CD4-positive, alpha-beta T cell (primary cell): ENCODE measurements at regions not wholly inside any gene's neighbourhood (a gene's known extent, or its start where the extent isn't known, plus 50 kb on each side); places are given as distances from the start of the nearest gene placed in this dataset.

ENCODE experiments used
- ATAC-seq: fragments of 200-7000 bp; cut with Tn5 transposase; one replicate; pipeline ENCODE4 v1.10.0; 2022; ENCODE audit warnings: mild to moderate bottlenecking; ENCODE audit not compliant: poor library complexity
- CTCF ChIA-PET: fragments of 350-600 bp; sonication (Branson Sonifier 250); formaldehyde crosslinking; loops from one replicate; lab custom pipeline; 2021; ENCODE audit warnings: antibody characterized with exemption, inconsistent platforms; lab: Charles Lee
- POLR2A ChIA-PET: fragments of 350-600 bp; sonication (Branson Sonifier 250); formaldehyde crosslinking; loops from one replicate; lab custom pipeline; 2021; ENCODE audit warnings: antibody characterized with exemption, inconsistent platforms; lab: Charles Lee
- DNase-seq, 14 experiments: peaks; one replicate each; pipeline ENCODE4 v3.0.0-alpha.2; 2013 to 2020; ENCODE audit warnings: mixed read lengths in 2 of 14
- H3K27ac ChIP-seq, 2 donors: one replicate each; pipeline versions ENCODE4 v1.5.1 to v1.7.0; 2013; ENCODE audit warnings: low read length in 2 of 2, low read depth in 1 of 2, mild to moderate bottlenecking in 1 of 2
- H3K27me3 ChIP-seq, 2 experiments: 1 replicate in 1 of 2; 2 replicates in 1 of 2; pipeline versions ENCODE4 v1.6.1 to v1.7.0; 2013; ENCODE audit warnings: low read length in 2 of 2, control low read depth in 1 of 2, mild to moderate bottlenecking in 1 of 2, moderate library complexity in 1 of 2; ENCODE audit not compliant: insufficient read depth in 2 of 2, control insufficient read depth in 1 of 2
- H3K36me3 ChIP-seq: one replicate; pipeline ENCODE4 v1.6.1; 2013; ENCODE audit warnings: low read length, control low read depth; ENCODE audit not compliant: insufficient read depth
- H3K4me1 ChIP-seq: one replicate; pipeline ENCODE4 v1.6.1; 2013; ENCODE audit warnings: low read length, control low read depth; ENCODE audit not compliant: insufficient read depth
- H3K4me3 ChIP-seq: one replicate; pipeline ENCODE4 v1.5.1; 2013; ENCODE audit warnings: mild to moderate bottlenecking, low read length, moderate library complexity
- H3K9me3 ChIP-seq, 2 experiments: 1 replicate in 1 of 2; 2 replicates in 1 of 2; pipeline versions ENCODE4 v1.6.1 to v1.7.0; 2013; ENCODE audit warnings: low read length in 2 of 2, mild to moderate bottlenecking in 2 of 2, control low read depth in 1 of 2, moderate library complexity in 1 of 2; ENCODE audit not compliant: control insufficient read depth in 1 of 2, insufficient read depth in 1 of 2
- H3K27ac Mint-ChIP-seq: one replicate; pipeline ENCODE4 v1.8.0; 2020; ENCODE audit warnings: mixed read lengths
- H3K27me3 Mint-ChIP-seq: one replicate; pipeline ENCODE4 v1.8.0; 2021; ENCODE audit warnings: mixed read lengths
- H3K36me3 Mint-ChIP-seq: one replicate; pipeline ENCODE4 v1.8.0; 2021; ENCODE audit warnings: low read depth, mixed read lengths
- H3K4me1 Mint-ChIP-seq: one replicate; pipeline ENCODE4 v1.8.0; 2021; ENCODE audit warnings: low read depth, mixed read lengths
- H3K4me3 Mint-ChIP-seq: one replicate; pipeline ENCODE4 v1.8.0; 2020; ENCODE audit warnings: mild to moderate bottlenecking, mixed read lengths
- H3K9me3 Mint-ChIP-seq: one replicate; pipeline ENCODE4 v1.8.0; 2020; ENCODE audit warnings: mixed read lengths
- intact Hi-C, 2 experiments: fragments of 100-400 bp; cut with DNase I in 1 of 2; cut with micrococcal nuclease in 1 of 2; formaldehyde crosslinking; loops; one replicate each; pipeline versions ENCODE4 v1.15.1 to v1.9.0; 2023 to 2025; cut with DNase I, micrococcal nuclease
- TF ChIP-seq, protein P1 (sequence below): fragments of 200-600 bp; IDR thresholded peaks from one replicate; pipeline ENCODE4 v1.8.0; 2022; ENCODE audit warnings: antibody characterized with exemption, mild to moderate bottlenecking

DNA sequence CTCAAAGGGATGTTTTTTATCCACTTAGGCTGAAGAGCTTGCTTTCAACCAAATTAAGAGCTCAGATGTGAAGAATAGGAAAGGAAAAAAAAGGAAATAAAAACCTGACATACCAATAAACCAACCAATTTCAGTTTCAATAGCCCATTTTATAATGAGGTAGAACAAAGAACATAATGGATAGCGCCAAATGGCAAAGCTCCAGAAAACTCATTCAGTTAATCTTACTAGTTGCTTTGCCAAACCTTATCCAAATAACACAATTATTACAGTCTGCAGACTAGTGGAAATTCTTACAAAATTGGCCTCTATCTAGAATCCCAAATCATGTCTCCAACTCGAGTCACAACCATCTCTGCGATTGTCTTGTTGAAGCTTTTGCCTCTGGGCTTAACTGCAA lies 337.0 kb downstream of the CRPPA start:
- ChIA-PET CTCF (no interaction called here), POLR2A (no interaction called here)
- TF ChIP-seq, protein P1, sequence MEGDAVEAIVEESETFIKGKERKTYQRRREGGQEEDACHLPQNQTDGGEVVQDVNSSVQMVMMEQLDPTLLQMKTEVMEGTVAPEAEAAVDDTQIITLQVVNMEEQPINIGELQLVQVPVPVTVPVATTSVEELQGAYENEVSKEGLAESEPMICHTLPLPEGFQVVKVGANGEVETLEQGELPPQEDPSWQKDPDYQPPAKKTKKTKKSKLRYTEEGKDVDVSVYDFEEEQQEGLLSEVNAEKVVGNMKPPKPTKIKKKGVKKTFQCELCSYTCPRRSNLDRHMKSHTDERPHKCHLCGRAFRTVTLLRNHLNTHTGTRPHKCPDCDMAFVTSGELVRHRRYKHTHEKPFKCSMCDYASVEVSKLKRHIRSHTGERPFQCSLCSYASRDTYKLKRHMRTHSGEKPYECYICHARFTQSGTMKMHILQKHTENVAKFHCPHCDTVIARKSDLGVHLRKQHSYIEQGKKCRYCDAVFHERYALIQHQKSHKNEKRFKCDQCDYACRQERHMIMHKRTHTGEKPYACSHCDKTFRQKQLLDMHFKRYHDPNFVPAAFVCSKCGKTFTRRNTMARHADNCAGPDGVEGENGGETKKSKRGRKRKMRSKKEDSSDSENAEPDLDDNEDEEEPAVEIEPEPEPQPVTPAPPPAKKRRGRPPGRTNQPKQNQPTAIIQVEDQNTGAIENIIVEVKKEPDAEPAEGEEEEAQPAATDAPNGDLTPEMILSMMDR = no peak
- intact Hi-C loops = no loop called here
- Mint-ChIP-seq H3K36me3 (no peaks in the 10 kb centered on the region), H3K27me3 (no peaks in the 10 kb centered on the region), H3K9me3 (no peaks in the 10 kb centered on the region), H3K4me1 (no peaks in the 10 kb centered on the region), H3K4me3 (no peak overlapping the region), H3K27ac (no peak overlapping the region)
- ATAC-seq (no peak), DNase-seq (no peak)
- Histone ChIP-seq H3K4me3 (no peak overlapping the region), H3K9me3 (no peaks in the 10 kb centered on the region), H3K27ac (no peak overlapping the region), H3K27me3 (no peaks in the 10 kb centered on the region), H3K36me3 (no peaks in the 10 kb centered on the region), H3K4me1 (no peaks in the 10 kb centered on the region)

DNA sequence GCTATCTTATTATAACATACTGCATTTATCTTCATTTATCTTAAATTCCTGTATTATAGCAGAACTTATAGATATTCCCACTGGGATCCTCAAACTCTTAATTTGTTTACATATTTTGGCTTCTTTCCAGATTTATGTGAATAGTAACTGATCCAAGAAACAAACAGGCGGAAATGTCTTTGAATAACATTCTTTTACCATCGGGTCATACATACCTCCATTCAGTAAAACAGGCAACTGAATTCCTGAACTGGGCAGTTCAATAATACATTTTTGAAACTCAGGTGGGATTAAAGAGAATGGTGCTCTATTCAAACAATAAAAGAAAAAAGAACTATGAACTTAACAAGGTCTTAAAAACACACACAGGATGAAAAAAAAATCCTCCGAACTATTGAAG lies 337.4 kb downstream of the CRPPA start:
- Mint-ChIP-seq H3K27ac (no peak overlapping the region), H3K36me3 (no peaks in the 10 kb centered on the region), H3K4me3 (no peak overlapping the region), H3K27me3 (no peaks in the 10 kb centered on the region), H3K4me1 (no peaks in the 10 kb centered on the region), H3K9me3 (no peaks in the 10 kb centered on the region)
- intact Hi-C loops = no loop called here
- no peak for DNase-seq
- Histone ChIP-seq H3K27me3 (no peaks in the 10 kb centered on the region), H3K4me3 (no peak overlapping the region), H3K36me3 (no peaks in the 10 kb centered on the region), H3K27ac (no peak overlapping the region), H3K9me3 (no peaks in the 10 kb centered on the region), H3K4me1 (no peaks in the 10 kb centered on the region)
- TF ChIP-seq, protein P1 = no peak
- POLR2A ChIA-PET = no interaction called here
- no peak for ATAC-seq
- CTCF ChIA-PET = no interaction called here

DNA sequence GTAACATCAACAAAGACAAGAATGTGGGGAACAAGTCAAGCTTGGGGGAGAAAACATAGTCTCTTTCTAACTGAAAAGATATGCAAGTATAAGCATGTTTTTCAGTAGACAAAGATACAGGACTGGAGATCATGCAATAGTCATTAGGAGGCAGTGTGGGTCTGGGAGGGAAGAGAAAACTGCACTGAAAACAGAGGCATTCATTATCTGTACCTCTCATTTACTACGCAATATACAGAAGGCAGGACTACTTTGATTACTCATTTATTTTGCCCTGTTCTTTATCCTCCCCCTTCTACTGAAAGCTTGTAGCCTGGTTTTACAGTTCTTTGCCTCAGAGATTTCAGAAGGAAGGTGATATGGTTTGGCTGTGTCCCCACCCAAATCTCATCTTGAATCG lies 341.2 kb downstream of the CRPPA start:
- no peak for ATAC-seq
- no peak overlapping the region for H3K4me3 Mint-ChIP-seq
- POLR2A ChIA-PET = no interaction called here

More for the DNA sequence above, 341.2 kb downstream of the CRPPA start:
- DNase-seq = no peak
- Mint-ChIP-seq H3K9me3 (no peaks in the 10 kb centered on the region), H3K36me3 (no peaks in the 10 kb centered on the region), H3K4me1 (no peaks in the 10 kb centered on the region), H3K27ac (no peak overlapping the region), H3K27me3 (no peaks in the 10 kb centered on the region)
- CTCF ChIA-PET = no interaction called here
- Histone ChIP-seq H3K4me3 (no peak overlapping the region), H3K27me3 (no peaks in the 10 kb centered on the region), H3K9me3 (no peaks in the 10 kb centered on the region), H3K4me1 (no peaks in the 10 kb centered on the region), H3K36me3 (no peaks in the 10 kb centered on the region), H3K27ac (no peak overlapping the region)
- TF ChIP-seq, protein P1 = no peak
- intact Hi-C loops = no loop called here
